Stimulated activated CD8-positive, alpha-beta memory T cell treated with anti-CD3 and anti-CD28 coated beads, Interleukin-15, amount 100 ng/mL, for 24 hours (primary cell): ENCODE measurements at regions not wholly inside any gene's neighbourhood (a gene's known extent, or its start where the extent isn't known, plus 50 kb on each side); places are given as distances from the start of the nearest gene placed in this dataset.

Experiments
- DNase-seq: peaks from one replicate; pipeline ENCODE4 v3.0.0-alpha.2; 2020; ENCODE audit warnings: low read depth

DNA sequence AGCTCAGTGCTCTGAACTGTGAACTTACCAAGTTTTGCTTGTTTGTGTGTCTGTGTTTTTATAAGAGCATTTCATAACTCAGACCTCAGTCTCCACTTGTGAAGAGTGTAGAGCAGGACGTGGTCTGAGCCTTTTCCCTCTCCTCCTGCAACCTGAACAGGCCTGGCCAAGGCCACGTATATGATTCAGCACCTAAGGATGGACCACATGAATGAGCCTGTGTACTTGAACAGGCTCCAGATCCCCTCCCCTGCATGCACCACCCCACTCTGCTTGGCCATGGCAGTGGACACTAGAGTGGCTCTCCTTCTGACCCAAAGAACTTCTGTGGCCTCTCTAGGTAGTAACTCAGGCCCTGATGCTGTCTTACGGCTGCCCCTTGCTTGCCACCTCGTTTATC is 125.9 kb upstream of the FSTL4 start:
- no peak for DNase-seq

GRCh38 chr5:133736512-133736911 is 124.2 kb upstream of the FSTL4 start:
- no peak for DNase-seq

DNA sequence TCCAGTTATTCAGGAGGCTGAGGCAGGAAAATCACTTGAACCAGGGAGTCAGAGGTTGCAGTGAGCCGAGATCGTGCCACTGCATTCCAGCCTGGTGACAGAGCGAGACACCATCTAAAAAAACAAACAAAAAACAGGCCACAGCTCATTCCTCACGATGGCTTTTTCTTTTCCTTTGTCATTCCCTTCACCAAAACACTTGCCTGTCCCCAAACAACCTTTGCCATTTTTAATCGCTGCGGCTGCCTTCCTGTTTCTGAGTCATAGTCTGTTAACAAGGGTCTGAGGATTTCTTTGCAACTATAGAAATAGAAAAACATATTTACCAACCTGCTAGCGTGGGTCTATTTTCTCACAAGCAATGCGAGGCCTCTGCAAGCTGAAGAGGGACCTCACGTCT is 123.0 kb upstream of the FSTL4 start:
- DNase-seq, result no peak

DNA sequence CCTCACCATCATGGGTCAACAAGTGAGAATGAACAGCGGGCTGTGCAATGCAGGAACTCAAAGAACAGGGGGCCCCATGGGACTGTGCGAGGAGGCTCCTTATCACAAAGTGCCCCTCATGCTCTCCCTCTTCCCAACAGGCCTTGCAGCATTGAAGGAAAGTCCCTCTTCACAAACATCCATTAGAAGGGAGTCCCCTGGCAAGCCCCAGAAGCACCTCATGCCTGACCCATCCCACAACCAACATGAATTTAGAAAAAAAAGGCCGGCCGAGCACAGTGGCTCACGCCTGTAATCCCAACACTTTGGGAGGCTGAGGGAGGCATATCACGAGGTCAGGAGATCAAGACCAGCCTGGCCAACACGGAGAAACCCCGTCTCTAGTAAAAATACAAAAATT is 122.6 kb upstream of the FSTL4 start:
- DNase-seq, result no peak

- DNase-seq, result no peak
Observed at GRCh38 chr5:133732536-133732935, 120.2 kb upstream of the FSTL4 start.

GRCh38 chr5:133731951-133732350 is 119.6 kb upstream of the FSTL4 start:
- DNase-seq, result no peak

DNA sequence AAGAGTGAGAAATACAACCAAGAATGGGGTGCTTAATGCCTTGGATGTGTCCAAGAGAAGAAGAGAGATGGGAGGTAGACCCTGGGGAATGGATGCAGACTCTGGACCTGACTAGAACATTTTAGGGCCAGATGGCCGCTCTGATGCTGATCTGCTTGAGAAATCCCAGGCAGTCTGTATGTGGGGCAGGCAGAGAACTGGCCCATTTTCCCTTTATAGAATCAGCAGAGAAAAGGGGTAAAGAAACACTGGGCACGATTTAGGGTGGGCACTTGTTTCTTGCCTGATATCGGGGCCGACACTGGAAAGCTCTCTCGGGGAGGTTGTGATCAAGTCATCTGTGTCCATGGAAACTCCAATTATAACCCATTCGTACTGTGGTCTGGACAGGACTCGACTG is 118.5 kb upstream of the FSTL4 start:
- DNase-seq, result no peak

GRCh38 chr5:133730346-133730745 is 118.0 kb upstream of the FSTL4 start:
- no peak for DNase-seq

DNA sequence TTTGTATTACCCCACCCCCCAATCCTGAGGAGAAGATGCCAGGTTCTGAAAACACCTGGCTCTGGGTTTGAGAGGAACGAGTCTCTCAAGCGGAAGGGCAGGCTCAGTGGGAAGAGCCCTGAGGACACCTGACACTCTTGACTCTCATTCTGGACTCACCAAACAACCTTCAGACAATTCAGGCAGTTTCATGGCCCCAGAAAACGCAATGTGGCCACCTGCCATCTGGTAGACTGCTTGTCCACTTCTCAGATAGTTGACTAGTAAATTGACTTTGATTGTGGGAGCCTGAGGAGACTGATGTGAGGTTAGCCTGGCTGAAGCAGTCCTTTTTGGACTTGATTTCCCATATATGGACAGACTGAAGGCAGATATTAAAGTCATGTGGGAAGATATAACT is 117.5 kb upstream of the FSTL4 start:
- DNase-seq, result no peak

- DNase-seq, result no peak
Observed at GRCh38 chr5:133728475-133728874, 116.1 kb upstream of the FSTL4 start.

- no peak for DNase-seq
Observed at GRCh38 chr5:133727636-133728035, 115.3 kb upstream of the FSTL4 start.

- no peak for DNase-seq
Observed at GRCh38 chr5:133723651-133724366, 111.5 kb upstream of the FSTL4 start.

- DNase-seq, result no peak
Observed at GRCh38 chr5:133723126-133723525, 110.8 kb upstream of the FSTL4 start.

DNA sequence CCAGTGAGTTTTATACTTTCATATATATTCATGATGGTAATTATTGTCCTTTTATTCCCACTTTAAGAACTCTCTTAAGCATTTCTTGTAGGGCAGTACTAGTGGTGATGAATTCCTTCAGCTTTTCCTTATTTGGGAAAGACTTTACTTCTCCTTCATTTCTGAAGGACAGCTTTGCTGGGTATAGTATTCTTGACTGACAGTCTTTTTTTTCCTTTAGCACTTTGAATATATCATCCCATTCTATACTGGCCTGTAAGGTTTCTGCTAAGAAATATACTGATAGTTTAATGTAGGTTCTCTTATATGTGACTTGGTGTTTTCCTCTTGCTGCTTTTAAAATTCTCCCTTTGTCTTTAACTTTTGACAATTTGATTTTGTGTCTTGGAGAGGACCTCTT is 109.0 kb upstream of the FSTL4 start:
- no peak for DNase-seq

- DNase-seq, result no peak
Observed at GRCh38 chr5:133718457-133718856, 106.1 kb upstream of the FSTL4 start.

DNA sequence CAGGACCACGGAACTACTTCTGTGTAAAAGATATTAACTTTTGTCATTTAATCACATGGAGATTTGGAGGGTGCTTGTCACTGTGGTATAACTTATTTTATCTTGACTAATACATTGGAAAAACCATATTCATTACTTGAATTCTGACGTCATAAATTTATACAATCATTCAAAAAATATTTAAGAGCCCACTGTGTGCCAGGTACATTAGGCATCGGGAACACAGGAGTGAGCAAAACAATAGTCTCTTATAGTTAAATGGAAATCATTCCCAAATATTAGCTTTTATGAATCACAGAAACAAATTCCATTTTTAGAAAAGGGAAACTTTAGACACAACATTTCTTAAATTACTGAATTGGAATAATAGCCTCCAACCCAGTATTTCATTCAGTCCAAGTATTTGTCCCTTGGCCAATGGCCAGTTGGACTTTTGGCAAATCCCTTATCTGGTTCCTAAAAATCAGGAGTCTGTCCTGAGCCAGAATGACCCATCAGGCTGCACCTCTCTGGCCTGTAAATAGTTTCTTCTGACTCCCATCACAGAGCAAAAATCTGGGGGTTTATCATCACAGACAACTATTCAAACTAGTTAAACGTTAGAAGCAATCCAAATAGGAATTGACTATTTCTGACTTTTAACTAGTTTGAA is 104.3 kb upstream of the FSTL4 start:
- DNase-seq, result no peak

DNA sequence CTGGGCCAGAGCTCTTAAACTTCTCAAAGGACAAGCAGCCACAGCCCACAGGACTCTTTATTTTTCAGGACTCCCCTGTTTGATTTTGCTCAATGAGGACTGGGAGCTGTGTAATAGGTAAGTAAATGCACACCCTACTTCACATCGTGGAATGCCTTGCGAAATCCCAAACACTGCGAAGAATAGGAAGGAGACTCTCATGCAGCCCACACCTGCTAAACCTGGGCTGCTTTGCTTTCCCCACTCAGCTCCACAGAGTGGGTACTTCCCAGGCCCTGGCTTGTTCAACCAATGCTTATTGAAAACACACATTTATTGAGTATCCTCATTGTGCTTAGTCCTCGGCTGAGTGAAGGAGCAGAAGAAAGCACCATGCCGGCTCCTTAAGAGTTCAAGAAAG is 103.3 kb upstream of the FSTL4 start:
- DNase-seq, result no peak

- no peak for DNase-seq
Observed at GRCh38 chr5:133715216-133715615, 102.9 kb upstream of the FSTL4 start.

DNA sequence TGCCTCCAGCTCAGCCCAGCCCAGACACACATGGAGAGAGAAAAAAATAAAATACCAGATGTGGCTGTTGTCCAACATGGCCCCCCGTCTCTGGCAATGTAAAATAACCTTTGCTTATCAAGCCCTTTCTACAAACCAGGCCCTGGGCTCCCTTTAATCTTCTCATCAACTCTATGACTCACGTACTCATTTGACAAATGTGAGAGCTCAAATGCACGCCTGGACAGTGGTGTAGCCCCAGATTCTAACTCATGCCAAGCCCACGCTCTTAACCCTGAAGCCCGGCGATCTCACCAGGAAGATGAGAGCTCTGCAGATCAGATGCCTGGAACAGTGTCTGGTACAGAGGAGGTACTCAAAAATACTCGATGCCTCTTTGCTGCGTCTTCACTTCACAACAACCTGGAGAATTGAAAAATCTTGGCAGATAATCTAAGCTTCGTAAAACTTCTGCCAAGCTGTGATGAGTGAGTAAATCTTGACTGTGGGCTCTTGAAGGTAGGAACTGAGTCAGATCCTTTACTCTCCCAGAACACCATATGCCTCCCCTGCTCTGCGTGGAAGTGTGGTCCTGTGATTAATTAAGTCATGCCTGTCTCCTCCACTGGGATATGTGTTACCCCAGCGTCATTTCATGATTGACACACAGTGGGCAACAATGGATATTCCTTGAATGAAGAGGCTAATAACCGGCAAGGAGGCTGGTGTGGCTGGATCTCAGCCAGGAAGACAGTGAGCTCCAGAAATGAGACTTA is 102.0 kb upstream of the FSTL4 start:
- DNase-seq, result no peak

DNA sequence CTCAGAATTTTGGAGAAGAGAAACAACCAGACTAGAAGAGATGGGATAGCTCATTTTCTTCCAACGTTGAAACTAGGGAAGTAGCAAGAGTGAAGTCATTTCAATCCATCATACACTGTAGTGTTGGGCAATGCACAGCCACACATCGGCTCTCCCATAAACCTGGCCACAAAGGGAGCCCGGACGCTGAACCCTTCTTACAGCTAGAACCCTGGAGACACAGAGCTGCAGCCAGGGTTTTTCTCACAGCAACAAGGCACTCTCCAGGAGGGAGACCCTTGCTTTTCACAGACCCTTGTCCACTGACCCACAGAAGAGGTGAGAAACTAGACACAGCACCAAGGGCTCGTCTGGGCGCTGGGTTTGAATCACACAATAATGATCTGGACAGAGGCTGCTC is 101.4 kb upstream of the FSTL4 start:
- no peak for DNase-seq

GRCh38 chr5:133713209-133713608 is 100.9 kb upstream of the FSTL4 start:
- DNase-seq, result no peak

- no peak for DNase-seq
Observed at GRCh38 chr5:133712562-133712961, 100.2 kb upstream of the FSTL4 start.

DNA sequence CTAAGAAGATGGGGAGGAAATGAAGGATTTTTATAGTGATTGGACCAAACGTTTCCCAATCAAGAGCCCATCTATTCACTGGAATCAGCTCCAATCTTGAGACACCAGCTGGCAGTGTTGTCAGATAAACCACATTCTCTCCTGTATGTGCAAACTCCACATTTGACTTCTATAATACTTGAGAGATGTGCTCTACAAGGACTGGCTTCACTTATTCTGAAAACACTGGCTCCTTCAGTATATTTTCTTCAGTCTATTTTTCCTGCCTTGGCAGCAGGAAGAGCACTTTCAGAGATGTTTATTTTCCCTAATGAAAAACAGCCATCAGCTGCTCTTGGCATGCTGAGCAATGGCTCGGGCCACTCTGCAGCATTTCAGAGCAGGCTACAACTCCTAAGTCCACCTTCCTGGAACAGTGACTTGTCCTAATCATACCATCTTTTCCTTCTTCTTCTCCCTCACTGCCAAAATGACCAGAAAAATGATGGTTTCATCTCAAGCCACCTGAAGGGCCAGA is 96.9 kb upstream of the FSTL4 start:
- DNase-seq, result no peak
